ENCODE measurements at regions not wholly inside any gene's neighbourhood (a gene's known extent, or its start where the extent isn't known, plus 50 kb on each side); places are given as distances from the start of the nearest gene placed in this dataset.

DNA sequence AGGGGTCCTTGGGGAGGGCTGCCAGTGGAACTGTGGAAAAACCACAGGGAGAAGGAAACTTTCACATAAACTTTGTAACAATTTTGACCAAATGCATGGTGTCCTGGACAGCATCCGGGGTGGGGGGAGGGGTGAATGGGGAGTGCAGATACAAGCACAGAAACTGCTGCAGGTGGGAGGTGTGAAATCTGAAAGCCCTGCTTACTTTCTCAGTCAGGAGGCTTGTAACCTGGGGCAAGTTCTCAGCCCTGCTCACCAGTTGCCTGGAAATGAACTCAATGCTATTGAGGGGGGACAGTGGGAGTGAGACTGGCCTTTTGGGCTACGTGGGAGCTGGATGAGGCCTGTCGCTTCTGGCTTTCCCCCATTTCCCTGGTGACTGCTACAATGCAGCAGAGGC is 694.5 kb upstream of the ZNF608 start:
- Mint-ChIP-seq H3K9me3 (peaks cover 27% of the 10 kb centered on the region), H3K4me3 (no peak overlapping the region)
- WGBS, 2 experiments (ENCODE audit: insufficient coverage in 1 of 2, insufficient read length in 1 of 2): 95 to 100% methylated on average over 2 to 3 of the region's 3 CpGs

DNA sequence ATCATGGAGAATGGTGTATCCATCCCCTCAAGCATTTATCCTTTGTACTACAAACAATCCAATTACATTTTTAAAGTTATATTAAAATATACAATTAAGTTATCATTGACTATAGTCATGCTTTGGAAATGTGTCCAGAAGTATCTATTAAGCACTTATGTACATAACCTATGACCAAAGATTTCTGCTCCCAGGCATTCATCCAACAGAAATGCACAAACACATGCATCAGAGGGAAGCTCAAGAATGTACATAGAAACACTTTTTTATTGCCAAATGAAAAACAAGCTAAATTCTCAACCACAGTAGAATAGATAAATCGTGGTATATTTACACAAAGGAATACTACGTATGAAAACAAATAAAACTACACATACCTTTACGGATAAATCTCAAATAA is 700.5 kb upstream of the ZNF608 start:
- Mint-ChIP-seq H3K27me3 (ENCODE audit: insufficient read depth) (peaks cover 2% of the 10 kb centered on the region), H3K27ac (no peak overlapping the region), H3K4me3 (no peak overlapping the region), H3K9me3 (peaks cover 27% of the 10 kb centered on the region), H3K4me1 (peaks cover 8% of the 10 kb centered on the region), H3K36me3 (ENCODE audit: low read depth) (peaks cover 9% of the 10 kb centered on the region)
- H3K4me3 ChIP-seq (ENCODE audit: low read length): no peak overlapping the region
- WGBS, 2 experiments (ENCODE audit: insufficient coverage in 1 of 2, insufficient read length in 1 of 2): 98% methylated on average over 3 of the region's 3 CpGs; no CpG with 5 or more reads in 1 of the 2 experiments
- no peaks in the 10 kb centered on the region for H3K36me3 ChIP-seq (ENCODE audit: control insufficient read depth, insufficient read depth, low read length)
- TF ChIP-seq, protein P1, sequence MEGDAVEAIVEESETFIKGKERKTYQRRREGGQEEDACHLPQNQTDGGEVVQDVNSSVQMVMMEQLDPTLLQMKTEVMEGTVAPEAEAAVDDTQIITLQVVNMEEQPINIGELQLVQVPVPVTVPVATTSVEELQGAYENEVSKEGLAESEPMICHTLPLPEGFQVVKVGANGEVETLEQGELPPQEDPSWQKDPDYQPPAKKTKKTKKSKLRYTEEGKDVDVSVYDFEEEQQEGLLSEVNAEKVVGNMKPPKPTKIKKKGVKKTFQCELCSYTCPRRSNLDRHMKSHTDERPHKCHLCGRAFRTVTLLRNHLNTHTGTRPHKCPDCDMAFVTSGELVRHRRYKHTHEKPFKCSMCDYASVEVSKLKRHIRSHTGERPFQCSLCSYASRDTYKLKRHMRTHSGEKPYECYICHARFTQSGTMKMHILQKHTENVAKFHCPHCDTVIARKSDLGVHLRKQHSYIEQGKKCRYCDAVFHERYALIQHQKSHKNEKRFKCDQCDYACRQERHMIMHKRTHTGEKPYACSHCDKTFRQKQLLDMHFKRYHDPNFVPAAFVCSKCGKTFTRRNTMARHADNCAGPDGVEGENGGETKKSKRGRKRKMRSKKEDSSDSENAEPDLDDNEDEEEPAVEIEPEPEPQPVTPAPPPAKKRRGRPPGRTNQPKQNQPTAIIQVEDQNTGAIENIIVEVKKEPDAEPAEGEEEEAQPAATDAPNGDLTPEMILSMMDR (conservative IDR thresholded peaks at IDR 0.05): no peak
- no peak overlapping the region for H3K9ac ChIP-seq (ENCODE audit: extremely low read depth, low read length, poor library complexity, severe bottlenecking)
- H3K4me1 ChIP-seq (ENCODE audit: control insufficient read depth, insufficient read depth, low read length): no peaks in the 10 kb centered on the region
- peaks cover 30% of the 10 kb centered on the region for H3K9me3 ChIP-seq (ENCODE audit: control insufficient read depth, low read length)
- DNase-seq: no peak
- H3K27ac ChIP-seq (ENCODE audit: low read depth, low read length): no peak overlapping the region
- H3K27me3 ChIP-seq (ENCODE audit: control insufficient read depth, insufficient read depth, low read length, poor library complexity, severe bottlenecking): no peaks in the 10 kb centered on the region

More for the DNA sequence above, 694.5 kb upstream of the ZNF608 start:
- Histone ChIP-seq H3K27ac (ENCODE audit: low read depth, low read length) (no peak overlapping the region), H3K4me3 (ENCODE audit: low read length) (no peak overlapping the region), H3K36me3 (ENCODE audit: control insufficient read depth, insufficient read depth, low read length) (no peaks in the 10 kb centered on the region), H3K9me3 (ENCODE audit: control insufficient read depth, low read length) (peaks cover 39% of the 10 kb centered on the region), H3K27me3 (ENCODE audit: control insufficient read depth, insufficient read depth, low read length, poor library complexity, severe bottlenecking) (no peaks in the 10 kb centered on the region), H3K4me1 (ENCODE audit: control insufficient read depth, insufficient read depth, low read length) (no peaks in the 10 kb centered on the region), H3K9ac (ENCODE audit: extremely low read depth, low read length, poor library complexity, severe bottlenecking) (no peak overlapping the region)
- peaks cover 17% of the 10 kb centered on the region for H3K4me1 Mint-ChIP-seq
- DNase-seq: no peak
- no peak overlapping the region for H3K27ac Mint-ChIP-seq
- TF ChIP-seq, protein P1 (conservative IDR thresholded peaks at IDR 0.05): no peak
- H3K36me3 Mint-ChIP-seq (ENCODE audit: low read depth): peaks cover 9% of the 10 kb centered on the region
- H3K27me3 Mint-ChIP-seq (ENCODE audit: insufficient read depth): peaks cover 2% of the 10 kb centered on the region

DNA sequence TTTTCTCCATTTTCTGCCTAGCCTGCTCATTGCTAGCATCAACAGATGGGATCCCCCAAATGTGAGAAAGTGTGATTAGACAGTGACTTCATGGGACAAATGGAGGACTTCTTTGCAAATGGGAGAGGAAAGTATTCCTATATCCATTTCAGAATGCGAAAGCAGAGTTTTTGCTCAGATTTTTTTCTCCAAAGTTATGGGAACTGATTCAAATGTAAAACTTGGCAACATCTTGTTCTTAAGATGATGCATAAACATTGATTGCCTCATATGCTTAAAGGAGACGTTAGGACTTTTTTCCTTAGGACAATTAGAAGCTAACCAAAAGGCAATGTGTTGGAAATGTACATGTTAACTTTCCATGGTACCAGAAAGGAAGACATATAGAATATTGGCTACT is 704.3 kb upstream of the ZNF608 start:
- Mint-ChIP-seq H3K4me1 (peaks cover 8% of the 10 kb centered on the region), H3K9me3 (peaks cover 2% of the 10 kb centered on the region), H3K27me3 (ENCODE audit: insufficient read depth) (no peaks in the 10 kb centered on the region), H3K27ac (no peak overlapping the region), H3K36me3 (ENCODE audit: low read depth) (no peaks in the 10 kb centered on the region), H3K4me3 (no peak overlapping the region)
- Histone ChIP-seq H3K9me3 (ENCODE audit: control insufficient read depth, low read length) (no peaks in the 10 kb centered on the region), H3K9ac (ENCODE audit: extremely low read depth, low read length, poor library complexity, severe bottlenecking) (no peak overlapping the region), H3K36me3 (ENCODE audit: control insufficient read depth, insufficient read depth, low read length) (no peaks in the 10 kb centered on the region), H3K4me3 (ENCODE audit: low read length) (no peak overlapping the region), H3K27me3 (ENCODE audit: control insufficient read depth, insufficient read depth, low read length, poor library complexity, severe bottlenecking) (no peaks in the 10 kb centered on the region), H3K27ac (ENCODE audit: low read depth, low read length) (no peak overlapping the region), H3K4me1 (ENCODE audit: control insufficient read depth, insufficient read depth, low read length) (no peaks in the 10 kb centered on the region)
- no peak for DNase-seq
- WGBS, 2 experiments (ENCODE audit: insufficient coverage in 1 of 2, insufficient read length in 1 of 2): 83 to 100% methylated on average over 2 of the region's 2 CpGs
- TF ChIP-seq, protein P1 (conservative IDR thresholded peaks at IDR 0.05): no peak
